H1 (cell line): ENCODE measurements at regions not wholly inside any gene's neighbourhood (a gene's known extent, or its start where the extent isn't known, plus 50 kb on each side); places are given as distances from the start of the nearest gene placed in this dataset.

ENCODE experiments used
- BCL11A ChIP-seq, 2 experiments: IDR thresholded peaks; one replicate each; pipeline ENCODE4 v1.6.1; 2011; ENCODE audit warnings: low read depth in 2 of 2, low read length in 2 of 2, mild to moderate bottlenecking in 2 of 2
- CREB1 ChIP-seq: IDR thresholded peaks from 2 replicates; pipeline ENCODE4 v1.6.1; 2012; ENCODE audit warnings: inconsistent platforms
- GABPA ChIP-seq: IDR thresholded peaks from 2 replicates; pipeline ENCODE4 v1.6.1; 2011; ENCODE audit warnings: mild to moderate bottlenecking, low read length, moderate library complexity, borderline replicate concordance; ENCODE audit not compliant: insufficient read depth
- MAFK ChIP-seq: IDR thresholded peaks from 2 replicates; pipeline ENCODE4 v1.6.1; 2012; ENCODE audit warnings: low read depth, mild to moderate bottlenecking, improper control_type of control experiment, low read length
- NRF1 ChIP-seq: IDR thresholded peaks from 2 replicates; pipeline ENCODE4 v1.6.1; 2011; ENCODE audit warnings: mild to moderate bottlenecking, low read depth, low read length, improper control_type of control experiment
- RFX5 ChIP-seq: IDR thresholded peaks from 2 replicates; pipeline ENCODE4 v1.6.1; 2011; ENCODE audit warnings: low read depth, low read length, improper control_type of control experiment, borderline replicate concordance
- RXRA ChIP-seq: IDR thresholded peaks from 2 replicates; pipeline ENCODE4 v1.6.1; 2011; ENCODE audit warnings: low read depth, mild to moderate bottlenecking, low read length, moderate library complexity; ENCODE audit not compliant: insufficient read depth
- SIN3A ChIP-seq, 2 experiments: IDR thresholded peaks in 1 of 2; conservative IDR thresholded peaks in 1 of 2; 2 replicates each; pipeline ENCODE4 v1.6.1; 2011 to 2012; ENCODE audit warnings: low read length in 2 of 2, improper control_type of control experiment in 1 of 2, low read depth in 1 of 2, mild to moderate bottlenecking in 1 of 2
- SP4 ChIP-seq: IDR thresholded peaks from 2 replicates; pipeline ENCODE4 v1.6.1; 2012; ENCODE audit warnings: low read length, inconsistent platforms
- ZNF274 ChIP-seq: IDR thresholded peaks from 2 replicates; pipeline ENCODE4 v1.7.0; 2012; ENCODE audit warnings: low read length, borderline replicate concordance; ENCODE audit errors: extremely low read depth
- TF ChIP-seq, protein P1 (sequence below): fragments of 300-600 bp; sonication (generic); IDR thresholded peaks from 2 replicates; pipeline ENCODE4 v1.7.1; 2012; ENCODE audit warnings: low read length, moderate library complexity, mild to moderate bottlenecking, inconsistent platforms; ENCODE audit not compliant: insufficient replicate concordance

DNA sequence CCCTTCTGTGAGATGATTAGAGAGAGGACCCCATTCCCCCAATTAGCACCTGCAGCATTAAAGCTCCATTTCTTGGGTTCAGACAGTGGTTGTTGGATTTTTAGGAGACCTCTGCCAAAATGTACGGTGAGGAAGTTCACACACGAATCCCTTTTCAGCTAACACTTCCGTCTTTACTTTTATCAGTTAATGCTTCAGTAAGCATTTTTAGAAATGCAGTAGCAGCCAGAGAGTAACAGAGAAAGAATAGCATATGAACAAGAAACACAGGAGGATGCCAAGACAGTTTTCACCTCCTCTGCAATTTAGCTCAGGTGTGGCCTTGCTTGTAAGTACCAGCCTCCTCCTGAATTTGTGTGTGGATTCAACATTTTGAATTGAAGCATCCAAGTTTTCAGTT lies 312.9 kb downstream of the ISL1 start (continued):
- TF ChIP-seq, protein P1, sequence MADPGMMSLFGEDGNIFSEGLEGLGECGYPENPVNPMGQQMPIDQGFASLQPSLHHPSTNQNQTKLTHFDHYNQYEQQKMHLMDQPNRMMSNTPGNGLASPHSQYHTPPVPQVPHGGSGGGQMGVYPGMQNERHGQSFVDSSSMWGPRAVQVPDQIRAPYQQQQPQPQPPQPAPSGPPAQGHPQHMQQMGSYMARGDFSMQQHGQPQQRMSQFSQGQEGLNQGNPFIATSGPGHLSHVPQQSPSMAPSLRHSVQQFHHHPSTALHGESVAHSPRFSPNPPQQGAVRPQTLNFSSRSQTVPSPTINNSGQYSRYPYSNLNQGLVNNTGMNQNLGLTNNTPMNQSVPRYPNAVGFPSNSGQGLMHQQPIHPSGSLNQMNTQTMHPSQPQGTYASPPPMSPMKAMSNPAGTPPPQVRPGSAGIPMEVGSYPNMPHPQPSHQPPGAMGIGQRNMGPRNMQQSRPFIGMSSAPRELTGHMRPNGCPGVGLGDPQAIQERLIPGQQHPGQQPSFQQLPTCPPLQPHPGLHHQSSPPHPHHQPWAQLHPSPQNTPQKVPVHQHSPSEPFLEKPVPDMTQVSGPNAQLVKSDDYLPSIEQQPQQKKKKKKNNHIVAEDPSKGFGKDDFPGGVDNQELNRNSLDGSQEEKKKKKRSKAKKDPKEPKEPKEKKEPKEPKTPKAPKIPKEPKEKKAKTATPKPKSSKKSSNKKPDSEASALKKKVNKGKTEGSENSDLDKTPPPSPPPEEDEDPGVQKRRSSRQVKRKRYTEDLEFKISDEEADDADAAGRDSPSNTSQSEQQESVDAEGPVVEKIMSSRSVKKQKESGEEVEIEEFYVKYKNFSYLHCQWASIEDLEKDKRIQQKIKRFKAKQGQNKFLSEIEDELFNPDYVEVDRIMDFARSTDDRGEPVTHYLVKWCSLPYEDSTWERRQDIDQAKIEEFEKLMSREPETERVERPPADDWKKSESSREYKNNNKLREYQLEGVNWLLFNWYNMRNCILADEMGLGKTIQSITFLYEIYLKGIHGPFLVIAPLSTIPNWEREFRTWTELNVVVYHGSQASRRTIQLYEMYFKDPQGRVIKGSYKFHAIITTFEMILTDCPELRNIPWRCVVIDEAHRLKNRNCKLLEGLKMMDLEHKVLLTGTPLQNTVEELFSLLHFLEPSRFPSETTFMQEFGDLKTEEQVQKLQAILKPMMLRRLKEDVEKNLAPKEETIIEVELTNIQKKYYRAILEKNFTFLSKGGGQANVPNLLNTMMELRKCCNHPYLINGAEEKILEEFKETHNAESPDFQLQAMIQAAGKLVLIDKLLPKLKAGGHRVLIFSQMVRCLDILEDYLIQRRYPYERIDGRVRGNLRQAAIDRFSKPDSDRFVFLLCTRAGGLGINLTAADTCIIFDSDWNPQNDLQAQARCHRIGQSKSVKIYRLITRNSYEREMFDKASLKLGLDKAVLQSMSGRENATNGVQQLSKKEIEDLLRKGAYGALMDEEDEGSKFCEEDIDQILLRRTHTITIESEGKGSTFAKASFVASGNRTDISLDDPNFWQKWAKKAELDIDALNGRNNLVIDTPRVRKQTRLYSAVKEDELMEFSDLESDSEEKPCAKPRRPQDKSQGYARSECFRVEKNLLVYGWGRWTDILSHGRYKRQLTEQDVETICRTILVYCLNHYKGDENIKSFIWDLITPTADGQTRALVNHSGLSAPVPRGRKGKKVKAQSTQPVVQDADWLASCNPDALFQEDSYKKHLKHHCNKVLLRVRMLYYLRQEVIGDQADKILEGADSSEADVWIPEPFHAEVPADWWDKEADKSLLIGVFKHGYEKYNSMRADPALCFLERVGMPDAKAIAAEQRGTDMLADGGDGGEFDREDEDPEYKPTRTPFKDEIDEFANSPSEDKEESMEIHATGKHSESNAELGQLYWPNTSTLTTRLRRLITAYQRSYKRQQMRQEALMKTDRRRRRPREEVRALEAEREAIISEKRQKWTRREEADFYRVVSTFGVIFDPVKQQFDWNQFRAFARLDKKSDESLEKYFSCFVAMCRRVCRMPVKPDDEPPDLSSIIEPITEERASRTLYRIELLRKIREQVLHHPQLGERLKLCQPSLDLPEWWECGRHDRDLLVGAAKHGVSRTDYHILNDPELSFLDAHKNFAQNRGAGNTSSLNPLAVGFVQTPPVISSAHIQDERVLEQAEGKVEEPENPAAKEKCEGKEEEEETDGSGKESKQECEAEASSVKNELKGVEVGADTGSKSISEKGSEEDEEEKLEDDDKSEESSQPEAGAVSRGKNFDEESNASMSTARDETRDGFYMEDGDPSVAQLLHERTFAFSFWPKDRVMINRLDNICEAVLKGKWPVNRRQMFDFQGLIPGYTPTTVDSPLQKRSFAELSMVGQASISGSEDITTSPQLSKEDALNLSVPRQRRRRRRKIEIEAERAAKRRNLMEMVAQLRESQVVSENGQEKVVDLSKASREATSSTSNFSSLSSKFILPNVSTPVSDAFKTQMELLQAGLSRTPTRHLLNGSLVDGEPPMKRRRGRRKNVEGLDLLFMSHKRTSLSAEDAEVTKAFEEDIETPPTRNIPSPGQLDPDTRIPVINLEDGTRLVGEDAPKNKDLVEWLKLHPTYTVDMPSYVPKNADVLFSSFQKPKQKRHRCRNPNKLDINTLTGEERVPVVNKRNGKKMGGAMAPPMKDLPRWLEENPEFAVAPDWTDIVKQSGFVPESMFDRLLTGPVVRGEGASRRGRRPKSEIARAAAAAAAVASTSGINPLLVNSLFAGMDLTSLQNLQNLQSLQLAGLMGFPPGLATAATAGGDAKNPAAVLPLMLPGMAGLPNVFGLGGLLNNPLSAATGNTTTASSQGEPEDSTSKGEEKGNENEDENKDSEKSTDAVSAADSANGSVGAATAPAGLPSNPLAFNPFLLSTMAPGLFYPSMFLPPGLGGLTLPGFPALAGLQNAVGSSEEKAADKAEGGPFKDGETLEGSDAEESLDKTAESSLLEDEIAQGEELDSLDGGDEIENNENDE = no peak
- TF ChIP-seq RFX5 (no peak), CREB1 (no peak), NRF1 (no peak), GABPA (no peak), SP4 (no peak), RXRA (no peak), BCL11A (IDR thresholded peaks at IDR 0.05; ENCODE audit: low read depth in 2 of 2, low read length in 2 of 2) (no peak), MAFK (no peak), ZNF274 (no peak), SIN3A (conservative IDR thresholded peaks at IDR 0.05 in 1 of 2, IDR thresholded peaks at IDR 0.05 in 1 of 2; ENCODE audit: low read depth in 1 of 2, low read length in 2 of 2) (no peak)
- TF ChIP-seq, all 59 proteins: peak for 0
